K562 (cell line): ENCODE measurements at regions not wholly inside any gene's neighbourhood (a gene's known extent, or its start where the extent isn't known, plus 50 kb on each side); places are given as distances from the start of the nearest gene placed in this dataset.

Experiments used
- CAMTA2 ChIP-seq: fragments of 250-450 bp; sonication (Bioruptor Pico); conservative IDR thresholded peaks from 2 replicates; pipeline ENCODE4 v1.5.1; 2022
- CCNT2 ChIP-seq: IDR thresholded peaks from 2 replicates; pipeline ENCODE4 v1.6.1; 2011; ENCODE audit warnings: borderline replicate concordance, low read depth, mild to moderate bottlenecking, moderate library complexity, mixed read lengths, low read length; ENCODE audit not compliant: insufficient read length; ENCODE audit errors: extremely low read depth
- CSDE1 ChIP-seq, 2 experiments: fragments of 450-650 bp; IDR thresholded peaks; 2 replicates each; pipeline ENCODE4 v1.6.1; 2016; ENCODE audit warnings: mild to moderate bottlenecking in 1 of 2
- DPF2 ChIP-seq: fragments of 450-650 bp; IDR thresholded peaks from 2 replicates; pipeline ENCODE4 v1.6.1; 2016
- ETV1 ChIP-seq: fragments of 450-650 bp; conservative IDR thresholded peaks from 2 replicates; pipeline ENCODE4 v1.6.1; 2016; ENCODE audit warnings: missing genetic modification characterization, control low read depth, low read depth, missing compliant biosample characterization
- EWSR1 ChIP-seq: fragments of 450-650 bp; IDR thresholded peaks from 2 replicates; pipeline ENCODE4 v1.6.1; 2018; ENCODE audit warnings: borderline replicate concordance, mild to moderate bottlenecking, low read depth, moderate library complexity; ENCODE audit not compliant: partially characterized antibody
- GTF2F1 ChIP-seq: IDR thresholded peaks from 2 replicates; pipeline ENCODE4 v1.6.1; 2011; ENCODE audit warnings: low read depth, low read length, improper control_type of control experiment
- MAFK ChIP-seq: IDR thresholded peaks from 2 replicates; pipeline ENCODE4 v1.6.1; 2011; ENCODE audit warnings: low read length, improper control_type of control experiment
- MYC ChIP-seq, 2 experiments: fragments of 250-450 bp in 1 of 2; sonication (Bioruptor Pico) in 1 of 2; IDR thresholded peaks; 2 replicates each; pipeline versions ENCODE4 v1.5.1 to v1.6.1; 2012 to 2021; ENCODE audit warnings: low read depth in 2 of 2, borderline replicate concordance in 1 of 2, improper control_type of control experiment in 1 of 2, low read length in 1 of 2, mild to moderate bottlenecking in 1 of 2, moderate library complexity in 1 of 2
- PCBP1 ChIP-seq: fragments of 200-400 bp; formaldehyde crosslinking; IDR thresholded peaks from 2 replicates; pipeline ENCODE4 v1.6.1; 2018; ENCODE audit warnings: mild to moderate bottlenecking, low read depth, low read length; ENCODE audit not compliant: poor library complexity, severe bottlenecking
- POLR2AphosphoS5 ChIP-seq: IDR thresholded peaks from 2 replicates; pipeline ENCODE4 v1.6.1; 2011; ENCODE audit warnings: mild to moderate bottlenecking, low read depth, low read length, moderate library complexity; ENCODE audit not compliant: control insufficient read depth, insufficient read depth
- PRPF4 ChIP-seq: fragments of 200-400 bp; formaldehyde crosslinking; IDR thresholded peaks from one replicate; pipeline ENCODE4 v1.6.1; 2017; ENCODE audit warnings: low read length, low read depth, mild to moderate bottlenecking; ENCODE audit not compliant: insufficient read depth, poor library complexity, severe bottlenecking
- RBM22 ChIP-seq: fragments of 200-400 bp; formaldehyde crosslinking; IDR thresholded peaks from 2 replicates; pipeline ENCODE4 v1.6.1; 2018; ENCODE audit warnings: low read length, low read depth; ENCODE audit not compliant: poor library complexity, severe bottlenecking
- SIX5 ChIP-seq, 2 experiments: IDR thresholded peaks; 2 replicates each; pipeline ENCODE4 v1.6.1; 2011; ENCODE audit warnings: low read length in 2 of 2, borderline replicate concordance in 1 of 2, low read depth in 1 of 2, mild to moderate bottlenecking in 1 of 2, moderate library complexity in 1 of 2; ENCODE audit not compliant: insufficient read depth in 1 of 2
- SREBF1 ChIP-seq: fragments of 150-350 bp; IDR thresholded peaks from 2 replicates; pipeline ENCODE4 v1.6.1; 2014; ENCODE audit warnings: antibody characterized with exemption, low read depth, low read length, borderline replicate concordance
- SREBF2 ChIP-seq: sonication (generic); formaldehyde crosslinking; IDR thresholded peaks from 2 replicates; pipeline ENCODE4 v1.4.0; 2020; ENCODE audit warnings: mild to moderate bottlenecking, missing genetic modification reagents
- SRSF3 ChIP-seq: fragments of 200-400 bp; formaldehyde crosslinking; IDR thresholded peaks from 2 replicates; pipeline ENCODE4 v1.6.1; 2016; ENCODE audit warnings: mild to moderate bottlenecking, low read length, moderate library complexity; ENCODE audit not compliant: insufficient read depth
- SRSF9 ChIP-seq: fragments of 200-400 bp; formaldehyde crosslinking; IDR thresholded peaks from 2 replicates; pipeline ENCODE4 v1.6.1; 2017; ENCODE audit warnings: low read depth, low read length, borderline replicate concordance
- ZC3H8 ChIP-seq: fragments of 450-650 bp; IDR thresholded peaks from 2 replicates; pipeline ENCODE4 v1.6.1; 2017
- ZNF586 ChIP-seq: fragments of 450-650 bp; formaldehyde crosslinking; conservative IDR thresholded peaks from 2 replicates; pipeline ENCODE4 v1.4.0; 2020; ENCODE audit warnings: mild to moderate bottlenecking, moderate library complexity
- ZNF696 ChIP-seq: fragments of 250-450 bp; sonication (Bioruptor Pico); conservative IDR thresholded peaks from 2 replicates; pipeline ENCODE4 v1.4.0; 2020; ENCODE audit warnings: mild to moderate bottlenecking, moderate library complexity
- ZNF699 ChIP-seq: fragments of 250-450 bp; sonication (Bioruptor Pico); IDR thresholded peaks from 2 replicates; pipeline ENCODE4 v1.8.0; 2021; ENCODE audit warnings: mild to moderate bottlenecking, moderate library complexity; ENCODE audit not compliant: insufficient replicate concordance
- TF ChIP-seq, protein P1 (sequence below): sonication (generic); formaldehyde crosslinking; IDR thresholded peaks from 2 replicates; pipeline ENCODE4 v1.8.0; 2022; ENCODE audit warnings: mild to moderate bottlenecking, missing genetic modification reagents
- TF ChIP-seq, protein P2 (sequence below): fragments of 250-450 bp; sonication (Bioruptor Pico); IDR thresholded peaks from 2 replicates; pipeline ENCODE4 v1.5.0; 2021; ENCODE audit warnings: mild to moderate bottlenecking, borderline replicate concordance
- TF ChIP-seq, protein P3 (sequence below): fragments of 450-650 bp; formaldehyde crosslinking; IDR thresholded peaks from 2 replicates; pipeline ENCODE4 v1.4.0; 2022; ENCODE audit warnings: mild to moderate bottlenecking, moderate library complexity

DNA sequence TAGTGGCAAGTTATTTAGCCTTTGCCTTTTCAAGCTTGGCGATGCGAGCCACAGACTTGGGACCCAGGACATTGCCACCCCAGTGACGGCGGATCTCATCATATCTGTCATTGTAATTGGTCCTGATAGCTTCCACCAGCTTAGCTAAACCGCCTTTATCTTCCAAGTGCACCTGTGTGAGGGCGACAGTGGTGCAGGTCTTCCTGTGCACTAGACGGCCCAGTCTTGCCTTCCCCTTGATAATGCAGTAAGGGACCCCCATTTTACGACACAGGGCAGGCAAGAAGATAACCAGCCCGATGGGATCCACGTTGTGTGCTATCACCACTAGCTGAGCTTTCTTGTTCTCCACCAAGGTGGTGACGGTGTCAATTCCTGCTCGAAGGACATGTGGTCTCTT lies 99.6 kb upstream of the ITGB1 start (continued):
- TF ChIP-seq DPF2 = peak; percentile 58; the same call in 1 of the 2 replicates
- no peak for TF ChIP-seq ETV1 (tag)
- no peak for TF ChIP-seq SRSF9
- no peak for TF ChIP-seq ZNF586
- TF ChIP-seq SRSF3 = no peak
- TF ChIP-seq PCBP1 = no peak
- TF ChIP-seq CSDE1 (IDR thresholded peaks at IDR 0.05) = no peak
- TF ChIP-seq SREBF1 = no peak
- TF ChIP-seq SIX5 (IDR thresholded peaks at IDR 0.05; ENCODE audit: borderline replicate concordance in 1 of 2, insufficient read depth in 1 of 2, low read depth in 1 of 2, low read length in 2 of 2) = no peak
- no peak for TF ChIP-seq GTF2F1
- TF ChIP-seq MAFK = no peak
- TF ChIP-seq POLR2AphosphoS5 = peak; percentile 22; the same call in 1 of the 2 replicates
- TF ChIP-seq ZC3H8 = no peak
- TF ChIP-seq ZNF699 (CRISPR knock-in tag) = no peak
- TF ChIP-seq MYC (IDR thresholded peaks at IDR 0.05; ENCODE audit: low read depth, low read length) = no peak
- TF ChIP-seq MYC (CRISPR knock-in tag; IDR thresholded peaks at IDR 0.05; ENCODE audit: borderline replicate concordance, low read depth) = no peak
- TF ChIP-seq, protein P1, sequence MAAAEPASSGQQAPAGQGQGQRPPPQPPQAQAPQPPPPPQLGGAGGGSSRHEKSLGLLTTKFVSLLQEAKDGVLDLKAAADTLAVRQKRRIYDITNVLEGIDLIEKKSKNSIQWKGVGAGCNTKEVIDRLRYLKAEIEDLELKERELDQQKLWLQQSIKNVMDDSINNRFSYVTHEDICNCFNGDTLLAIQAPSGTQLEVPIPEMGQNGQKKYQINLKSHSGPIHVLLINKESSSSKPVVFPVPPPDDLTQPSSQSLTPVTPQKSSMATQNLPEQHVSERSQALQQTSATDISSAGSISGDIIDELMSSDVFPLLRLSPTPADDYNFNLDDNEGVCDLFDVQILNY (CRISPR knock-in tag) = no peak
- TF ChIP-seq, protein P2, sequence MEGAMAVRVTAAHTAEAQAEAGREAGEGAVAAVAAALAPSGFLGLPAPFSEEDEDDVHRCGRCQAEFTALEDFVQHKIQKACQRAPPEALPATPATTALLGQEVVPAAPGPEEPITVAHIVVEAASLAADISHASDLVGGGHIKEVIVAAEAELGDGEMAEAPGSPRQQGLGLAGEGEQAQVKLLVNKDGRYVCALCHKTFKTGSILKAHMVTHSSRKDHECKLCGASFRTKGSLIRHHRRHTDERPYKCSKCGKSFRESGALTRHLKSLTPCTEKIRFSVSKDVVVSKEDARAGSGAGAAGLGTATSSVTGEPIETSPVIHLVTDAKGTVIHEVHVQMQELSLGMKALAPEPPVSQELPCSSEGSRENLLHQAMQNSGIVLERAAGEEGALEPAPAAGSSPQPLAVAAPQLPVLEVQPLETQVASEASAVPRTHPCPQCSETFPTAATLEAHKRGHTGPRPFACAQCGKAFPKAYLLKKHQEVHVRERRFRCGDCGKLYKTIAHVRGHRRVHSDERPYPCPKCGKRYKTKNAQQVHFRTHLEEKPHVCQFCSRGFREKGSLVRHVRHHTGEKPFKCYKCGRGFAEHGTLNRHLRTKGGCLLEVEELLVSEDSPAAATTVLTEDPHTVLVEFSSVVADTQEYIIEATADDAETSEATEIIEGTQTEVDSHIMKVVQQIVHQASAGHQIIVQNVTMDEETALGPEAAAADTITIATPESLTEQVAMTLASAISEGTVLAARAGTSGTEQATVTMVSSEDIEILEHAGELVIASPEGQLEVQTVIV (CRISPR knock-in tag) = no peak
- TF ChIP-seq SREBF2 (CRISPR knock-in tag) = no peak
- peak; percentile 10 for TF ChIP-seq CCNT2
- no peak for TF ChIP-seq ZNF696 (CRISPR knock-in tag)
- TF ChIP-seq, protein P3, sequence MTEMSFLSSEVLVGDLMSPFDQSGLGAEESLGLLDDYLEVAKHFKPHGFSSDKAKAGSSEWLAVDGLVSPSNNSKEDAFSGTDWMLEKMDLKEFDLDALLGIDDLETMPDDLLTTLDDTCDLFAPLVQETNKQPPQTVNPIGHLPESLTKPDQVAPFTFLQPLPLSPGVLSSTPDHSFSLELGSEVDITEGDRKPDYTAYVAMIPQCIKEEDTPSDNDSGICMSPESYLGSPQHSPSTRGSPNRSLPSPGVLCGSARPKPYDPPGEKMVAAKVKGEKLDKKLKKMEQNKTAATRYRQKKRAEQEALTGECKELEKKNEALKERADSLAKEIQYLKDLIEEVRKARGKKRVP (CRISPR knock-in tag) = no peak
- no peak for TF ChIP-seq RBM22
- no peak for TF ChIP-seq CAMTA2 (CRISPR knock-in tag)
- TF ChIP-seq EWSR1 = no peak
- no peak for TF ChIP-seq PRPF4
